Germinal center (tissue), 1 donor: ENCODE measurements at regions not wholly inside any gene's neighbourhood (a gene's known extent, or its start where the extent isn't known, plus 50 kb on each side); places are given as distances from the start of the nearest gene placed in this dataset.
"Not testable (repeated sequence)": the region's sequence is repeated elsewhere in the genome, so short reads cannot be mapped to it uniquely, and the experiment has no call there.

Experiments used
- DNase-seq: peaks from one replicate; pipeline ENCODE4 v3.0.0; 2012; ENCODE audit warnings: mixed read lengths, low spot score

DNA sequence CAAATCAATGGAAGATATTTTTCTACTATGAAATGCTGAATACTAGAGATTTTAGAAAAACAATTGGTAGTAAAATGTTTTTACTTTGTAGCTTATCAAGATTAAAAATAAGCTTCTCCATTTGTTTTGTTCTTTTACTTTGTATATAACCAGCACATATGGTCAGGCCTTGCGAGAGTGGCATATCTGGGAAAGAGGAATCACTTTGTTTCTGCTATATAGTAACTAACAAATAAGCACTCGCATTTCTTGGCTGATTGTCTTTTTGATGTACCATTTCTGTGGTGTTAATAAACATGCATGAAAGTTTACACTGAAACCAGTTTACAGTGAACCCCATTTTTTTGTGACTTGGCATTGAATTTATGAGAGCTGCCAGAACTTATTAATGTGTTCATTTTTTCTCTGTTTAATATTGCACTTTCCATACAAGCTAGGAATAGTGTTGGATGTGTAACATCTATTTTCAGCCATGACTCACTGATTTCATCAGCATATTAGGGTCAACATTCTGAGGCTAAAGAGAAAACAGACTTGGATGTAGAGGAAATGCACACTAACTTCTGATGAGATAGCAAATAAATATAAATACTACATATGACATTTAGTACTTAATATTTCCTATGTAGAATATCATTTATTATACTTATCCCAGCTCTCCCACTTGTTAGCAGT lies 635.5 kb downstream of the KCNH5 start:
- no peak for DNase-seq

DNA sequence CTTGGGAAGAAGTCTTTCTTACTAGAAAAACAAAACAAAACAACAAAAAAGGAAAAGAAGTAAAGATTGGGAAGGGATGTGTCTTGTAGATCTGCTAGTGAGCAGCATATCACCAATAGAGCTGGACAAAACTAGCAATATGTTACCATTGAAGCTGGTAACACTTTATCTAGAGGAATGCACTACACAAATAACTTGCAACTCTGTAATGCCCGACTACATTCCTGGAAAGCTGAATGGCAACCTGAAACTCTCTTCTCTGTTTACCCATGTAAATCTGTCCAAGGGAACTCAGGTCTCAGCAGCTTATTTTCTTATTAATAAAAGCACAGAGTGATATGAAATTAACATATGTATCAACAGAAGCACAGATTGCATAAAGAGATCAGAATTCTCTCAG lies 624.4 kb downstream of the KCNH5 start:
- no peak for DNase-seq

DNA sequence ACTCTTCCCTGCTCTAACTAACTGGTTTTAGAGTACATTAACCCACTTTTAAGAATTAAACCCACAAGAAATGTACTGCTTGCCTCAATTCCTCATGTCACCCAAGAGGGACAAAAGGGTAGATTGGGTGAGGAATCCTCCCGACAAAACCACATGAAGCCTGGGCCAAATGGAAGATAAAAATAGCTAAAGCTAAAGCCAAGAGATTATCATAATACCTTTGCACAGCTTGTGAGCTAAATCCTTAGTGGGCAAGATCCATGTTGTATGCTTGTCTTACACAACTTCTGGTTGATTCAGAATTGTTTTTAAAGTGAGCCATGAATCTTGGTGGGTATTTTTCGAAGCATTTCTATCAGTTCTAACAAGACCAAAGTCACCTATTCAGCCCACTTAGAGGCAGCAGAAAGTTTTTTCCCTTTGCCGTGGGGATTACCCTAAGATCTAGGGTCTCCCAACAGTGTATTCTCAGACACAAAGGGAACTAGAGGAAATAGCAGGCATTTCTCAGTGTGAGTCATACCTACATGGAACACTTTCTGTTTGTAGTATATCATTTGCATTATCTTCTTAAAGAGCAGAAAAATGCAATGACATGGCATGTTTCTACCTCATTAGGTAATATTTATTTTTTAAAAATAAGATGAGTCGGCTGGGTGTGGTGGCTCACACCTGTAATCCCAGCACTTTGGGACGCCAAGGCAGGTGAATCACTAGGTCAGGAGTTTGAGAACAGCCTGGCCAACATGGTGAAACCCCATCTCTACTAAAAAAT lies 616.6 kb downstream of the KCNH5 start:
- DNase-seq, result no peak

DNA sequence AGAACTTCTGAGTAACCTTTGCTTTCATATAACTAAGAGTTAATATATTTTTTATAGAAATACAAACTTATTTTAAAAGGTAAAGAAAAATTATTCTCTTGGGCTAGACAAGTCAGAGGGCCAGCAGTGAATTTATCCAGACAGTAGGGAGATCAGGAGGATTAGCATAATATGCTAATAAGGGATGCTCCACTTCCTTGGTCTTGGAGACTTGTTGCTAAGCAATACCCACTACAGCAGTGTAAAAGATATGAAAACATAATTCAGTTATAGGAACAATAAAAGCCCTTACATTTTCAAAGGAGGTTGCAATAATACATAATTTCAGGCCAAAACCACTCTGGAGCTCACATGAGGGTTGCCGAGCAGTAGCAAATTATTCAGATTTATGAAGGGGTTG lies 615.6 kb downstream of the KCNH5 start:
- no peak for DNase-seq

DNA sequence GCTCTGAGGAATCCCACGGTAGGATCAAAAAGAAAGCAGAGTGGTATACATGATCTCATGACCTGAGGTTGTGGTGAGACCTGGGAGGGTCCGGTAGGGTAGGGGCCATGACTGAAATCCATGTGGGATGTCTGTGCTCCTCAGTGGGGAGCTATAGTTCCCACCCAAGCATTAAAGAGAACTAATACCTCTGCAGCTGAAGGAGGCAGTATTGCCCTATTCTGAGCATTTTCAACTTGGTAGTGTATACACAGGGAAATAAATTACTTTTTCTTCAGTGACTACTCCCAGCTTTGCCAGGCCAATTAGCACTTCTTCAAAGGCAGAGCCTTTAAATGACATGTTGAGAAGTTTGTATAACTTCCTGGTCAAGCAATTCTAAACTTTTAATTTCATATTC lies 613.8 kb downstream of the KCNH5 start:
- DNase-seq, result no peak

DNA sequence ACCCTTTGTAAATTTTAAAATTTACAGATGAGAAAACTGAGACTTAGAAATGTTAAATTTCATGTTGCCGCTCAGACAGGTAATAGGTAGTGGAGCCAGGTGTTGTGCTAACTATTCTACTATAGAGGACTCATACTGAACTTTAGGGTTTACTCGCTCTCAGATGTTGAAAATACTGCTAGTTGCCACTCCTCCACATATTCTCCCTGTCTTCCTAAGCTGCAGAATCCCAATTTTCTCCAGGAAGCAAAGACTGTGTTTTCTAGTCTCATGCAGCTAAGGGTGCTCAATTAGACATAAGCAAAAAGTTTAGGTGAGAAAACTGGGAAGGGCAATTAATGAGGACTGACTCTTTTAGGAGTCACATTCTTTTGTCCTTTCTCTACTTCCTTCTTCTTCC lies 612.3 kb downstream of the KCNH5 start:
- no peak for DNase-seq

DNA sequence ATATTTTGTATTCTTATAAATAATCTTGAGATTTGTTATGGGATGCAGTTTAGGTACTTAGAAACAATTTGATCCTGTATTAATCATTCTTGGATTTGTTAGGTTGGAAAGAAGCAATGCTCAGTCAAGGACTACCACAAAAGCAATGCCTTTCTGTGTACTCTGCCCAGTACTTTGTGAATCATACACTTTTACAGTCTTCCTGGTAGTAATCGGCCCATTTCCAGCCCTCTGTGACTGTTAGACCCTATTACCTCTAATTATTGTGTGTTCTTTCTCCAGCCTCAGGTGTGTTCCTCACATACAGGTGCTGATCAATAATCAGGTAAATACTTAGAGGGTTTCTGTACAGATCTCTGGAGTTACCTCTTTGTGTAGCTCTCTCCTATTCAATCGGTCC lies 609.0 kb downstream of the KCNH5 start:
- no peak for DNase-seq

DNA sequence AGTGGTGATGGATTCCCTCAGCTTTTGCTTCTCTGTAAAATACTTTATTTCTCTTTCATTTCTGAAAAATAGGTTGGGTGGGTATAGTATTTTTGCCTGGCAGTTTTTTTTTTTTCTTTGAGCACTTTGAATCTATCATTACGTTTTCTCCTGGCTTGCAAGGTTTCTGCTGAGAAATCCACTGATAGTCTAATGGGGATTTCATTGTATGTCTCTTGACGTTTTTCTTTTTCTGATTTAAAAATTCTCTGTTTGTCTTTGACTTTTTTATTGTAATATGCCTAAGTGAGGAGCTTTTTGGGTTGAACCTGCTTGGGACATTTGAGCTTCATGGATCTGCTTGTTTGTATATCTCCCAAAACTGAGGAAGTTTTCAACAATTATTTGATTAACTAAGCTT lies 606.0 kb downstream of the KCNH5 start:
- DNase-seq, result no peak

DNA sequence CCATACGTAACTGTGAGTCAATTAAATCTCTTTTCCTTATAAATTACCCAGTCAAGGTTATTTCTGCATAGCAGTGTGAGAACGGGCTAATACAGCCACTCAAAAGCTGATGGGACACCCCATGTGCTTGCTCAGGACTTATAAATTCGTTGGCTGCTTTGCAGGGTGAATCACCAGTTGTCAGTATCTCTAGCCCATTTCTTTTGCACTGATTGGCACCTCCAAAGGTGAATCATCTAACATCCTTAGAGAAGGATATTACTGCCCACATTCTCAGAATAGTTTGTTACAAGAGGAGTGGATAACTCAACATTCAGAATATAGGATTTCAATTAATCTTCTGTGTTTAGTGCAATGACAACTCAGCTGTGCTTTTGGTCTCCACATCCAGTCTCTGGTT lies 601.5 kb downstream of the KCNH5 start:
- no peak for DNase-seq

DNA sequence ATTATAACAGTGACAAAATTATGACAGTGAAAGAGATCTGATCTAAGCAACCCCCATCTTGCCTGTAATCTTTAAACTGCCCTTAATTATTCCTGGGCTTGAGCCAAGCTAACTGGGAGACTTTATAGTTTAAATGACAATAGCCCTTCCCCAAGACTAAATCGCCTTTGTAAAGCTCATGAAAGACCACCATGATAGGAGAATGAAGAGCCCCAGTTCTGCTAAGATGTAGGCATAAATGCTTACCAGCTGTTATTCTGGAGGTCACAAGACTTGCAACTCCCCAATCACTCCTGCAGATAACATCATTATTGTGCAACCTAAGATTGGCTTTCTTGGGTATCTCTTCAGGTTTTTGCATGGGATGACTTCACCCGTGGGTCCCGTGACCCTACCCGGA lies 599.7 kb downstream of the KCNH5 start:
- DNase-seq, result no peak

DNA sequence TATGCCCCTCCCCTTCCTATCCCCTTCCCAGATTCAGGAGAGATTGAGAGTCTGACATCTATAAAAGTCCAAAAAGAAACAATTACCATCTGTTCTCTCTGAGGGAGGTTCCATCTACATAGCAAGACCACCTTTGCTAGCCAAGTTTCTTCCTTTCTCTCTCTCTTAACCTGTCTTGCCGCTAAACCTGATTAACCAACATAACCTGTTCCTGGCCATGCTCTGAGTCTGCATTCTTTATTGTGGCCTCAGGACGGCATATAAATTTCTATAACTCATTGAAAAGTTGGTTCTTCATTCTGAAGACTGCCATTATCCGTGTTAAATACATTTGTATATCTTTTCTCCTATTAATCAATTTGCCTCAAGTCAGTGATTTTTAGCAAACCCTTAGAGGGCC lies 594.0 kb downstream of the KCNH5 start:
- no peak for DNase-seq

DNA sequence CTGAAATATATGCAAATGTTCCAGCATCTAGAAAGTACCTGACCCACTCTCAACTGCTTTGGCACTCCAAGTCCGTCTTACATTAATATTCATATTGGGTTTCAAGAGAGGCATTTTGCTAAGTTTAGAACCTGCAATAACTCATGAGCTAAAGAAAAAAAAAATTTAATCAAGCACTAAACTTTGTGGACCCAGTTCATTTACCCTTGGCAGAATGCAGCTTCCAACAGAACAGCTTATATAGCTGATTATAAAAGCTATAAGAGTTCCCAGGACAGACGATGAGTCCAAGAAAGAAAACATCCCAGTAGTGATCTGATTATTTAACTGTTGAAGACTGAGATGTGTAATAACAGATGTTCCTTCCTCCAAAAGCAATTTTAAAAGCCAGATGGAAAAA lies 592.0 kb downstream of the KCNH5 start:
- no peak for DNase-seq

DNA sequence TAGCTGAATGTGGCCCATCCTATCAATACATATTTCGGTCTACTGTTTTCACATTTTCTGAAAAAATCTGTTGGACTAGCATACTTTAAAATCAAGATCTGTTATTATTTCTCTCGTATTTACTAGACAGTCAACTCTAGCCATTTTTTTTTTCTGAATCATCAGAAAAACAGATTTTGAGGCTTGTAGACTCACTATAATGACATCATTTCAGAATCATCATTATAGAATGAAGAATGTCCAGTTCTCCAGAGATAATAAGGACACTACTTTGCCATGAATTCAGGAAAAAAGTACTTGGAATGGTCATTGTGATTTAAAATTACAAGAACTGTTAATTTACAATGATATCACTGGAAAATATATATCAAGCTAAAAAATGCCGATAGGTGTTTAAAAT lies 589.8 kb downstream of the KCNH5 start:
- no peak for DNase-seq

DNA sequence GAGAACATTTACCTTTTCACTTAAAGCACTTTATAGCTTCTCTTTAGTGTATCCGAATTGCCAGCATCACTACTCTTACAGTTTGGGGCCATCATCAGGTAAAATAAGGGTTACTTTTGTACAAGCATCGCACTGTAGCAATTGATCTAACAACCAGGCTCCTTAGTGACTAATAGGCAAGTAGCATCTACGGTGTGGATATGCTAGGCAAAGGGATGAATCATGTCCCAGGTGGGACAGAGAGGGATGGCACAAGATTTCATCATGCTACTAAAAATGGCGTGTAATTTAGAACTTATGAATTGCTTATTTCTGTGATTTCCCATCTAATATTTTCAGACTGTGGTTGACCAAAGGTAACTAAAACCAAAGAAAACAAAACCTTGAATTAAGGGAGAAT lies 582.3 kb downstream of the KCNH5 start:
- no peak for DNase-seq

DNA sequence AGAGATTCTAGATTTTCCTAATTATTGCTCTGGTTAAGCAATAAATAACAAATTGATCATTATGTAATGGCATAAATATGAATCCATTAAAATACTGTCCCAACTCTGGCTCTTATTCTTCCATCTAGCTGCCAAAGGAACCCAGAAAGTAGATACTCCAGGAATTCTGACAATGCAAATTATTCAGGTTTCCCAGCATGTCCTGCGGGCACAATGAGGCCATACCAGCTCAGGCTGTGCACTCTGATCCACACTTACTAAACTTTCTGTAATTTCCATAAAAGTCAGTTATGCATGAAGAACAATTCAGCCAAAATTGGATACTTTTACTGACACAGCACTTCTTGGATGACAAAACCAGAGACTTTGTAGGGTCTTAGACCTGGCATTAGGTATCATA lies 576.3 kb downstream of the KCNH5 start:
- no peak for DNase-seq

DNA sequence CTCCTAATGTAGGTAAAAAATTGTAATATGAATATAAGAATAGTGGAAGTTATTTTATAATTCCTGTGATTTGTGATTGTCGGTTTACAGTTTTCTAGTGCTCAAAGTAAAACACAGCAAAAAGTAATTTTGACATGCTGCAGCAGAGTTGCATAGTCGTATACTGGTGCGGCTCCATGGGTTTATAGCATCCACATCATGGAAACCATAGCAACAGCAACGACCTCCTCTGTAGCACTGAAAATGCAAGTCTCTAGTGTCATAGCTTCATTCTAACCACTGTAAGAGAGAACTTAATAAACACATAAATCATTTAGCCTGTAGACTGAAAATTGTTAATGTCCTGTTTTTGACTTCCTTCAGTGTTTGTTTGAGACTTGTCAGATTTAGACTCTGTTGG lies 574.3 kb downstream of the KCNH5 start:
- DNase-seq, result no peak

DNA sequence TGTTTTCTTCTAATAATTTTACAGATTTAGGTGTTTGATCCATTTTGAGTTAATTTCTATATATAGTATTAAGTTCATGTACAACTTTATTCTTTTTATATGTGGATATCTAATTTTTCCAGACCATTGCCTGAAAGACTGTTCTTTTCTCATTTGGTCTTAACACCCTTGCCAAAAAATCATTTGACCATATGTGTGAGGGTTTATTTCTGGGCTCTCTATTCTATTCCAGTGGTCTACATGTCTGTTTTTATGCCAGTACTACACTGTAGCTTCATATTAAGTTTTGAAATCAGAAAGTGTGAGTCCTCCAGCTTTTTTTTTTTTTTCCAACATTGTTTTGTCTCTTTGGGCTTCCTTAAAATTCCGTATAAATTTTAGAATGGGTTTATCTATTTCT lies 554.1 kb downstream of the KCNH5 start:
- DNase-seq, result no peak

DNA sequence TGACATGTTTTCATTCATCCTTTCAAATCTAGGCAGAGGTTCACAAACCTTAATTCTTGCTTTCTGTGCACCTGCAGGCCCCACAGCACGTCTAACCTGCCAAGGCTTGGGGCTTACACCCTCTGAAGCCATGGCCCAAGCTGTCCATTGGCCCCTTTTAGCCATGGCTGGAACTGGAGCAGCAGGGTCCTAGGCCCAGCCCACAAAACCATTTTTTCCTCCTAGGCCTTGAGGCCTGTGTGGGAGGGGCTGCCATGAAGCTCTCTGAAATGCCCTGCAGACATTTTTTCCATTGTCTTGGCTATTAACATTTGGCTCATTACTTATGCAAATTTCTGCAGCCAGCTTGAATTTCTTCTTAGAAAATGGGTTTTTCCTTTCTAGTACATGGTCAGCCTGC lies 547.5 kb downstream of the KCNH5 start:
- DNase-seq, result no peak

DNA sequence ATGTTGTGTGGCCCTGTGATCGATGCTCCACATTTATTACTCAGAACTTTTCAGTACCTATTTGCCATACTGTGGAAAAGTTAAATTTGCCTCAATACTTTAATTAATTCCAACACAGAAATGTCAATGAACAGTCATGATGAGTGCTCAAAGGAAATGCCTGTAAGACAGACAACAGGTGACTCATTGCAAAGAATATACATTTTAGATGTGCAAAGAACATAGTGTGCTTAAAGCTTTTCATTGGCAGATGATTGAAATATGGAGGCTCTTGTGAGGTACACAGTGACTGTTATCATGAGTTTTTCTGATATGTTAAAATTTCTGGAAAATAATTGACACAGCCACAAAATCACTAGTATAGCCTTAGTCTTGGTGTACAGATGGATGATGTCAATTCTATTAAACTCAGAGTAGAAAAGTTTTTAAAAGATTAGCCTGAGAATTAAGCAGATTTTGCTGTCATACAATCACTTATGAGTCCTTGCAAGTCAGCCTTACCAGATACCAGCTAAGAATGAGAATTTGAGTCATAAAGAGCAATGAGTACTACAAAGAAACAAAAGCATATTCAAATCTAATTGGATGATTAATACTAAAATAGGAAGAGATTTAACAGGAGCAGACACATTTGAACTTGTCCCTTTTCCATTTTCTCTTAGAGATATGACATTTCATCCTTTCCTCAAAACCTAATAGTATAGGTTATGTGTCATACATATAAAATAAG lies 544.1 kb downstream of the KCNH5 start:
- no peak for DNase-seq

DNA sequence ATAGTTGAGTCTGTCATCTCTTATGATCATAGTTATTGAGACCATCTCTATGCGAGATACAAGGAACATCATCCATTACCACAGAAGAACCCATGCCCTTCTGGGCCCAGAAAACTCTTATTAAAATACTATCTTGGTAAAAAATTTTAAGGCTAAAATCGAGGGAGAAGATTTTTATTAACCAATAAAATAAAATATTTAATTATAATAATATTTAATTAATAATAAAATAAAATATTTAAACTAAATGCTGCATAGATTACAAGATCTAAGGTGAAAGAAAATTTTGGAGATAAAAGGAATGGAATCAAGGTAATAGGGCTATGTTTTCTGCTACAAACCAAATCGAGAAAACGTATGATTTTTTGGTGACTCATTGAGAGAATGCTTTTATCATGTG lies 540.2 kb downstream of the KCNH5 start:
- DNase-seq, result no peak

DNA sequence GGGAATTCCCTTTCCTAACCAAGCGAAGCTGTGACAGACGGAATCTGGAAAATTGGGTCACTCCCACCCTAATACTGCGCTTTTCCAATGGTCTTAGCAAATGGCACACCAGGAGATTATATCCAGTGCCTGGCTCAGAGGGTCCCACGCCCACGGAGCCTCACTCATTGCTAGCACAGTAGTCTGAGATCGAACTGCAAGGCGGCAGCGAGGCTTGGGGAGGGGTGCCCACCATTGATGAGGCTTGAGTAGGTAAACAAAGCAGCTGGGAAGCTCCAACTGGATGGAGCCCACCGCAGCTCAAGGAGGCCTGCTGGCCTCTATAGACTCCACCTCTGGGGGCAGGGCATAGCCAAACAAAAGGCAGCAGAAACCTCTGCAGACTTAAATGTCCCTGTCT lies 523.9 kb downstream of the KCNH5 start:
- DNase-seq, result not testable (repeated sequence)

DNA sequence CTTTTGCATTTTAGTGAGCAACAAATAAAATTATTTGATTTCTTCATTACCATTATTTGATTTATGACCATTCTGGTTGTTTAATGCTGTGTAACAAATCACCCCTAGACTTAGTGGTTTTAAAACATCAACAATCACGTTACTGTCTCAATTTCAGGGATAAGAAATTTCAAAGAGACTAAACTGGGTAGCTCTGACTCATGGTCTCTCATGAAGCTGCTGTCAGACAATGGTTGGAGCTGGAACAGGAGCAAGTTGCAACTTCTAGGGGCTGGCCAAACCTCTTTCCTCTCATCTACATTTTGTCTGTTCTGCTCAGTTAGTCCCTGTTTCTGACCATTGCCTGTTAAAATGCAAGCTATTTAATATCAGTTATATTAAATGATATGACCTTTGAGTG lies 517.0 kb downstream of the KCNH5 start:
- DNase-seq, result no peak

DNA sequence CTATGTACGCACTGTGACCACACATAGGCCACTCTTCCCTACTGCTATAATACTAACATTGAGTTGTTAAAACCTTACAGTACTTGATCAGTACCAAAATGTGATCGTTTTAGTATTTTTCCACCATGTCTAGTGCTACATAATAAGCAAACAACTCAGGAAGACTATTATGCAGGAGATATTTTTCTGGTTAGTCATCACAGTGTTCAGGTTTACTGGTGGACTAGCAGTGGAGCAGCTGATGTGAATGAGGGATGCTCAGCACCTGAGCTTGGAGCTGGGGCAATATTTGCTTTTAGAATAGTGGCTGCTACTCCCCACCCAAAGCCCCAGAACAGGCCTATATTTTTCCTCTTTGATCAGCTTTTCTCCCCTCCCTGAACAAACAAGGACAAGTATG lies 513.1 kb downstream of the KCNH5 start:
- DNase-seq, result no peak
